HG02763 (cell line): ENCODE measurements at regions not wholly inside any gene's neighbourhood (a gene's known extent, or its start where the extent isn't known, plus 50 kb on each side); places are given as distances from the start of the nearest gene placed in this dataset.
"Not testable (repeated sequence)": the region's sequence is repeated elsewhere in the genome, so short reads cannot be mapped to it uniquely, and the experiment has no call there.

Experiments
- ATAC-seq: cut with Tn5 transposase; IDR thresholded peaks from one replicate; pipeline ENCODE4 v1.9.1; 2021; ENCODE audit warnings: mild to moderate bottlenecking, moderate library complexity; ENCODE audit not compliant: unreplicated experiment

- ATAC-seq = no peak
Measured at GRCh38 chr3:182644790-182645433, 148.4 kb upstream of the ATP11B start.

GRCh38 chr3:182650568-182651128, 142.7 kb upstream of the ATP11B start:
- ATAC-seq = no peak

GRCh38 chr3:182651461-182651860, 141.8 kb upstream of the ATP11B start:
- ATAC-seq = no peak

GRCh38 chr3:182653065-182653464, 140.2 kb upstream of the ATP11B start:
- not testable (repeated sequence) for ATAC-seq

- no peak for ATAC-seq
Measured at GRCh38 chr3:182668541-182668940, 124.8 kb upstream of the ATP11B start.

GRCh38 chr3:182668974-182669373, 124.3 kb upstream of the ATP11B start:
- ATAC-seq = no peak

- no peak for ATAC-seq
Measured at GRCh38 chr3:182671541-182671940, 121.8 kb upstream of the ATP11B start.

- no peak for ATAC-seq
Measured at GRCh38 chr3:182671942-182672341, 121.4 kb upstream of the ATP11B start.

GRCh38 chr3:182673336-182673735, 120.0 kb upstream of the ATP11B start:
- ATAC-seq = no peak

- ATAC-seq = peak; percentile 83
Measured at GRCh38 chr3:182682263-182683241, 110.8 kb upstream of the ATP11B start.

- ATAC-seq = peak; percentile 57
Measured at GRCh38 chr3:182683453-182683852, 109.9 kb upstream of the ATP11B start.

- no peak for ATAC-seq
Measured at GRCh38 chr3:182683858-182684257, 109.4 kb upstream of the ATP11B start.

GRCh38 chr3:182686033-182686886, 107.0 kb upstream of the ATP11B start:
- no peak for ATAC-seq

GRCh38 chr3:182690172-182690571, 103.1 kb upstream of the ATP11B start:
- ATAC-seq = no peak

- no peak for ATAC-seq
Measured at GRCh38 chr3:182692021-182692420, 101.3 kb upstream of the ATP11B start.

GRCh38 chr3:182692695-182693094, 100.6 kb upstream of the ATP11B start:
- ATAC-seq = no peak

- no peak for ATAC-seq
Measured at GRCh38 chr3:182693723-182694122, 99.6 kb upstream of the ATP11B start.

GRCh38 chr3:182696916-182697315, 96.4 kb upstream of the ATP11B start:
- no peak for ATAC-seq

GRCh38 chr3:182697345-182697919, 95.9 kb upstream of the ATP11B start:
- no peak for ATAC-seq

- ATAC-seq = no peak
Measured at GRCh38 chr3:182698078-182698477, 95.2 kb upstream of the ATP11B start.
